ENCODE measurements at regions not wholly inside any gene's neighbourhood (a gene's known extent, or its start where the extent isn't known, plus 50 kb on each side); places are given as distances from the start of the nearest gene placed in this dataset.

- TF ChIP-seq, protein P1, sequence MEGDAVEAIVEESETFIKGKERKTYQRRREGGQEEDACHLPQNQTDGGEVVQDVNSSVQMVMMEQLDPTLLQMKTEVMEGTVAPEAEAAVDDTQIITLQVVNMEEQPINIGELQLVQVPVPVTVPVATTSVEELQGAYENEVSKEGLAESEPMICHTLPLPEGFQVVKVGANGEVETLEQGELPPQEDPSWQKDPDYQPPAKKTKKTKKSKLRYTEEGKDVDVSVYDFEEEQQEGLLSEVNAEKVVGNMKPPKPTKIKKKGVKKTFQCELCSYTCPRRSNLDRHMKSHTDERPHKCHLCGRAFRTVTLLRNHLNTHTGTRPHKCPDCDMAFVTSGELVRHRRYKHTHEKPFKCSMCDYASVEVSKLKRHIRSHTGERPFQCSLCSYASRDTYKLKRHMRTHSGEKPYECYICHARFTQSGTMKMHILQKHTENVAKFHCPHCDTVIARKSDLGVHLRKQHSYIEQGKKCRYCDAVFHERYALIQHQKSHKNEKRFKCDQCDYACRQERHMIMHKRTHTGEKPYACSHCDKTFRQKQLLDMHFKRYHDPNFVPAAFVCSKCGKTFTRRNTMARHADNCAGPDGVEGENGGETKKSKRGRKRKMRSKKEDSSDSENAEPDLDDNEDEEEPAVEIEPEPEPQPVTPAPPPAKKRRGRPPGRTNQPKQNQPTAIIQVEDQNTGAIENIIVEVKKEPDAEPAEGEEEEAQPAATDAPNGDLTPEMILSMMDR (IDR thresholded peaks at IDR 0.05): no peak
- TF ChIP-seq POLR2A (IDR thresholded peaks at IDR 0.05) (no peak), POLR2AphosphoS5 (IDR thresholded peaks at IDR 0.05) (no peak)
Measured at GRCh38 chr1:238119861-238120260, 229.1 kb upstream of the ZP4 start.

Data from upper lobe of left lung (tissue), 4 donors.